Suprapubic skin (tissue), 4 donors: ENCODE measurements at regions not wholly inside any gene's neighbourhood (a gene's known extent, or its start where the extent isn't known, plus 50 kb on each side); places are given as distances from the start of the nearest gene placed in this dataset.

Source experiments
- EP300 ChIP-seq: sonication (generic); formaldehyde crosslinking; IDR thresholded peaks from one replicate; pipeline ENCODE4 v1.6.1; 2017; ENCODE audit warnings: antibody characterized with exemption
- POLR2A ChIP-seq, 2 donors: fragments of 450-650 bp; IDR thresholded peaks; one replicate each; pipeline ENCODE4 v1.6.1; 2017; ENCODE audit warnings: antibody characterized with exemption in 2 of 2, mild to moderate bottlenecking in 2 of 2, moderate library complexity in 2 of 2
- POLR2AphosphoS5 ChIP-seq, 3 donors: sonication (generic); formaldehyde crosslinking; IDR thresholded peaks; one replicate each; pipeline ENCODE4 v1.6.1; 2017; ENCODE audit warnings: antibody characterized with exemption in 3 of 3
- TF ChIP-seq, protein P1 (sequence below), 2 donors: fragments of 200-600 bp in 1 of 2; fragments of 450-650 bp in 1 of 2; sonication (generic) in 1 of 2; IDR thresholded peaks; one replicate each; pipeline ENCODE4 v1.5.1; 2016 to 2019; ENCODE audit warnings: antibody characterized with exemption in 2 of 2, mild to moderate bottlenecking in 1 of 2, moderate library complexity in 1 of 2

- TF ChIP-seq POLR2AphosphoS5 (IDR thresholded peaks at IDR 0.05) = no peak
- TF ChIP-seq, protein P1, sequence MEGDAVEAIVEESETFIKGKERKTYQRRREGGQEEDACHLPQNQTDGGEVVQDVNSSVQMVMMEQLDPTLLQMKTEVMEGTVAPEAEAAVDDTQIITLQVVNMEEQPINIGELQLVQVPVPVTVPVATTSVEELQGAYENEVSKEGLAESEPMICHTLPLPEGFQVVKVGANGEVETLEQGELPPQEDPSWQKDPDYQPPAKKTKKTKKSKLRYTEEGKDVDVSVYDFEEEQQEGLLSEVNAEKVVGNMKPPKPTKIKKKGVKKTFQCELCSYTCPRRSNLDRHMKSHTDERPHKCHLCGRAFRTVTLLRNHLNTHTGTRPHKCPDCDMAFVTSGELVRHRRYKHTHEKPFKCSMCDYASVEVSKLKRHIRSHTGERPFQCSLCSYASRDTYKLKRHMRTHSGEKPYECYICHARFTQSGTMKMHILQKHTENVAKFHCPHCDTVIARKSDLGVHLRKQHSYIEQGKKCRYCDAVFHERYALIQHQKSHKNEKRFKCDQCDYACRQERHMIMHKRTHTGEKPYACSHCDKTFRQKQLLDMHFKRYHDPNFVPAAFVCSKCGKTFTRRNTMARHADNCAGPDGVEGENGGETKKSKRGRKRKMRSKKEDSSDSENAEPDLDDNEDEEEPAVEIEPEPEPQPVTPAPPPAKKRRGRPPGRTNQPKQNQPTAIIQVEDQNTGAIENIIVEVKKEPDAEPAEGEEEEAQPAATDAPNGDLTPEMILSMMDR (IDR thresholded peaks at IDR 0.05) = no peak
- TF ChIP-seq POLR2A (IDR thresholded peaks at IDR 0.05) = no peak
- no peak for TF ChIP-seq EP300
Measured at GRCh38 chr7:53789741-53790140, 752.4 kb upstream of the VSTM2A start.
